Kidney (tissue), 13 donors: ENCODE measurements at regions not wholly inside any gene's neighbourhood (a gene's known extent, or its start where the extent isn't known, plus 50 kb on each side); places are given as distances from the start of the nearest gene placed in this dataset.
A peak's percentile ranks its signal among the peaks of the same experiment; 100 is the strongest.

Source experiments
- DNase-seq, 5 donors: peaks; one replicate each; pipeline ENCODE4 v3.0.0-alpha.2; 2013 to 2020
- FAIRE-seq: peaks from 2 replicates; lab custom pipeline; 2012; peaks lifted over from hg19 to GRCh38; lab: Jason Lieb, UNC
- H3K27ac ChIP-seq, 2 donors: one replicate each; pipeline ENCODE4 v1.7.0; 2013; ENCODE audit warnings: low read depth in 2 of 2, low read length in 2 of 2, inconsistent platforms in 1 of 2
- H3K27me3 ChIP-seq: one replicate; pipeline ENCODE4 v1.7.1; 2013; ENCODE audit warnings: low read length, inconsistent platforms; ENCODE audit not compliant: control insufficient read depth, insufficient read depth
- H3K36me3 ChIP-seq, 3 donors: one replicate each; pipeline versions ENCODE4 v1.7.0 to v1.7.1; 2013; ENCODE audit warnings: low read length in 3 of 3, control low read depth in 1 of 3, inconsistent platforms in 1 of 3; ENCODE audit not compliant: insufficient read depth in 3 of 3, control insufficient read depth in 2 of 3
- H3K4me1 ChIP-seq, 3 donors: one replicate each; pipeline versions ENCODE4 v1.7.0 to v1.7.1; 2013; ENCODE audit warnings: low read length in 3 of 3, inconsistent platforms in 1 of 3, low read depth in 1 of 3; ENCODE audit not compliant: control insufficient read depth in 2 of 3, insufficient read depth in 2 of 3
- H3K4me3 ChIP-seq, 3 donors: one replicate each; pipeline versions ENCODE4 v1.7.0 to v1.8.1; 2013; ENCODE audit warnings: low read length in 3 of 3, control low read depth in 1 of 3, inconsistent platforms in 1 of 3
- H3K9ac ChIP-seq, 3 donors: one replicate each; pipeline versions ENCODE4 v1.7.0 to v1.7.1; 2013; ENCODE audit warnings: low read length in 3 of 3, control low read depth in 1 of 3, inconsistent platforms in 1 of 3
- H3K9me3 ChIP-seq, 3 donors: one replicate each; pipeline versions ENCODE4 v1.7.0 to v1.7.1; 2013; ENCODE audit warnings: low read length in 3 of 3, control low read depth in 1 of 3, inconsistent platforms in 1 of 3; ENCODE audit not compliant: control insufficient read depth in 2 of 3, insufficient read depth in 1 of 3
- intact Hi-C: fragments of 100-400 bp; cut with DNase I; formaldehyde crosslinking; loops from one replicate; pipeline ENCODE4 v1.11.1; 2022
- TF ChIP-seq, protein P1 (sequence below): IDR thresholded peaks from 3 replicates; pipeline ENCODE4 v1.5.1; 2012; ENCODE audit warnings: mild to moderate bottlenecking, moderate library complexity, borderline replicate concordance; ENCODE audit not compliant: insufficient read depth; ENCODE audit errors: extremely low read depth
- donor health status: control.
- donor health status: control.
- donor health status: control.
- donor health status: control.
- donor health status: control.
- donor health status: DM: yes; HTN: yes; CAD: no.
- donor health status: Normal renal cell carcinoma (clear cell type).

DNA sequence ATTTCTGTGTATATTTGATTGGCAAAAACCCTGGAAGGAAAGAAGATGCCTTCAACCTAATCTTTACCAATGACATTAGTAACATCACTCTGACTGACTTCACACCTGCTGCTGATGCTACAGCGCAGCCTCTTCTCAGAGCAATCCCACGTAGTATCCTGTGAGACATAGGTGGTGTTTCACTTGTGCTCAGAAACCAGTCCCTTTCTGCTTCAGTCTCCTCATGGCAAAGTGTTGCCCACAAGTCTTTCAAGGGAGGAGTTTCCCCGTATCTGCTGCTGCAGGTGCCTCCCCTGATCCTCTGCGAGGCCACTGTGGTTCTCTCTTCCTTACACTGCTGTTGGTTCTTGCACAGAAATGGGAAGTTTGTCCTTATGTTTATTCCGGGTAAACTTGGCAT lies 433.2 kb upstream of the TNP1 start:
- Histone ChIP-seq H3K4me1 (no peaks in the 10 kb centered on the region), H3K27me3 (no peaks in the 10 kb centered on the region), H3K9me3 (no peaks in the 10 kb centered on the region), H3K27ac (no peak overlapping the region), H3K36me3 (no peaks in the 10 kb centered on the region), H3K9ac (no peak overlapping the region), H3K4me3 (no peak overlapping the region)
- no peak for FAIRE-seq
- DNase-seq, result no peak
- TF ChIP-seq, protein P1, sequence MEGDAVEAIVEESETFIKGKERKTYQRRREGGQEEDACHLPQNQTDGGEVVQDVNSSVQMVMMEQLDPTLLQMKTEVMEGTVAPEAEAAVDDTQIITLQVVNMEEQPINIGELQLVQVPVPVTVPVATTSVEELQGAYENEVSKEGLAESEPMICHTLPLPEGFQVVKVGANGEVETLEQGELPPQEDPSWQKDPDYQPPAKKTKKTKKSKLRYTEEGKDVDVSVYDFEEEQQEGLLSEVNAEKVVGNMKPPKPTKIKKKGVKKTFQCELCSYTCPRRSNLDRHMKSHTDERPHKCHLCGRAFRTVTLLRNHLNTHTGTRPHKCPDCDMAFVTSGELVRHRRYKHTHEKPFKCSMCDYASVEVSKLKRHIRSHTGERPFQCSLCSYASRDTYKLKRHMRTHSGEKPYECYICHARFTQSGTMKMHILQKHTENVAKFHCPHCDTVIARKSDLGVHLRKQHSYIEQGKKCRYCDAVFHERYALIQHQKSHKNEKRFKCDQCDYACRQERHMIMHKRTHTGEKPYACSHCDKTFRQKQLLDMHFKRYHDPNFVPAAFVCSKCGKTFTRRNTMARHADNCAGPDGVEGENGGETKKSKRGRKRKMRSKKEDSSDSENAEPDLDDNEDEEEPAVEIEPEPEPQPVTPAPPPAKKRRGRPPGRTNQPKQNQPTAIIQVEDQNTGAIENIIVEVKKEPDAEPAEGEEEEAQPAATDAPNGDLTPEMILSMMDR, result no peak
- intact Hi-C loops, result no loop called here

DNA sequence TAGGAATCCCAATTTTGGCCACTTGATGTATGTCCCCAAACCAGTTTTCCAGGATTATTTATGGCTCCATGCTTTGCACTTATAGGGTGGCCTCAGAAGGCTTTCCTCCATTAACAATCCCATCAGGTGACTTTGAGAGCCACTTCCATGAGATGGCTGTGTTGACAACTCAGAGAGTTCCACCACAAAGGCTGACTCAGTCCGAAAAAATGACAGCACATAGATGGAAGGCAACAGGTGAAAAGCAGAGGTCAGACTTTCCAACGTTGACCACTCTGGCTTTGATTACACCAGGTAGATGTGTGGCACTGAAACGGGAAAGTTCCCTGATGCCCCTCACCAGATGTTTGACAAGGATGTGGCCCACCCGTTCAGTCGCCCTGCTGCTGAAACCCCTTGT lies 431.4 kb upstream of the TNP1 start:
- H3K9me3 ChIP-seq, result no peaks in the 10 kb centered on the region
- DNase-seq, result no peak
- no peak overlapping the region for H3K9ac ChIP-seq
- H3K27ac ChIP-seq, result no peak overlapping the region
- H3K27me3 ChIP-seq, result no peaks in the 10 kb centered on the region
- intact Hi-C loops, result no loop called here
- FAIRE-seq, result no peak
- H3K4me3 ChIP-seq, result no peak overlapping the region
- H3K36me3 ChIP-seq, result no peaks in the 10 kb centered on the region
- TF ChIP-seq, protein P1, result no peak
- no peaks in the 10 kb centered on the region for H3K4me1 ChIP-seq

DNA sequence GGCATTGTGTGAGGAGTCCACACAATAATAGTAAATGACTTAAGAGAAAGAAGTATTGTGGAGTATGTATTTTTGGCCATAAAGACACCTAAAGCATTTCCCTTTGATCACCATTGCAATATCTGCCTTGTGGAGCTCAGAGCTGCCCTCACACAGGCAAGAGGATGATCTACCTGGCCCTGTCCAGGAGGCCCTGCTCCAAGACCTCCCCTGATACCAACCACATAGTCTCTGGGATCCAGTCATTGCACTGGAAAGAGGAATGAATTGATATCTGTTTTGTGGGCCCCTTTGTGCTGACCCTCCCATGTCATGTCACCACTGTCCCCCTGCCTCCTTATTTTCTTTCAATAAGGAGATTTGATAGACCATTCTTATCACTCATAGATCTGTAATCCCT lies 430.6 kb upstream of the TNP1 start:
- Histone ChIP-seq H3K27ac (no peak overlapping the region), H3K9me3 (no peaks in the 10 kb centered on the region), H3K4me3 (no peak overlapping the region), H3K36me3 (no peaks in the 10 kb centered on the region), H3K9ac (no peak overlapping the region), H3K4me1 (no peaks in the 10 kb centered on the region), H3K27me3 (no peaks in the 10 kb centered on the region)
- DNase-seq (no peak), FAIRE-seq (no peak)
- TF ChIP-seq, protein P1, result no peak
- intact Hi-C loops, result no loop called here

DNA sequence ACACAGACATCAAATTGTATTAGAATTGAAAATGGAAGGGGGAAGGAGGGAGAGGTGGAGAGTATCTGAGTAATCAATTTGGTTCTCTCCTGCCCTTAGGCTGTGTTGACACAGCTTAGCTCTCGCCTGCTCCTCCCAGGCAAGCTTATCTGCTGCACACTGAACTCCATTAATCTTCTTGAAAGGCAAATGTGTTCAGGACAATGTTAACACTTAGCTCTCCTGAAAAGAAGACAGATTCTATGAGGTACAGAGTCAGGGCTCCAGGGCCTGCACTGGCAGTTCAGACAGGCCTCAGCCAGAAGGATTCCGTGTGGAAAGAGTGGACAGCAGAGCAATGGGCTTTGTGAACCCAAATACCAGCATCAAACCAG lies 430.0 kb upstream of the TNP1 start:
- FAIRE-seq, result no peak
- Histone ChIP-seq H3K4me1 (no peaks in the 10 kb centered on the region), H3K27ac (no peak overlapping the region), H3K36me3 (no peaks in the 10 kb centered on the region), H3K9me3 (no peaks in the 10 kb centered on the region), H3K9ac (no peak overlapping the region), H3K27me3 (no peaks in the 10 kb centered on the region), H3K4me3 (no peak overlapping the region)
- intact Hi-C loops, result no loop called here
- peak in 4 of 5 donors; percentile 41 to 77 (median 58) for DNase-seq
- TF ChIP-seq, protein P1, result no peak
